ENCODE measurements at regions not wholly inside any gene's neighbourhood (a gene's known extent, or its start where the extent isn't known, plus 50 kb on each side); places are given as distances from the start of the nearest gene placed in this dataset.

DNA sequence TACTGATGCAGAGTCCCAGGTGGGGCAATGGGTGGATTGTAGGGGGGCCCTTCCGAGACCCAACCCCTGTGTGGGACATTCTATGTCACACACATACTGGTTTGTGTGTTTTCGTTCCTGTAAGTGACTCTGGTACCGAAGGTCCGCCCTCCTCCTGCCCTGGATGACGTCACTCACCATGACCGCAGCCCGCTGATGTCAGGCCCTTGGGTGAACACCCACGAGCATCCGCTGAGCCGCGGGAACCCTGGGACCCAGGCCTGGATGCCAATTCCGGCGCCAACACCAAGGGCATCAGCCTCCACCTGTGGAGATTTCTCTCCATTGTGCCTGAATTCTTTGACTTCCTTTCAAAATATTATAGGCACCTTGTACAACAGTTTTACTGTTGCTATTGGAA, 184.3 kb downstream of the MTRR start:
- TF ChIP-seq, protein P1, sequence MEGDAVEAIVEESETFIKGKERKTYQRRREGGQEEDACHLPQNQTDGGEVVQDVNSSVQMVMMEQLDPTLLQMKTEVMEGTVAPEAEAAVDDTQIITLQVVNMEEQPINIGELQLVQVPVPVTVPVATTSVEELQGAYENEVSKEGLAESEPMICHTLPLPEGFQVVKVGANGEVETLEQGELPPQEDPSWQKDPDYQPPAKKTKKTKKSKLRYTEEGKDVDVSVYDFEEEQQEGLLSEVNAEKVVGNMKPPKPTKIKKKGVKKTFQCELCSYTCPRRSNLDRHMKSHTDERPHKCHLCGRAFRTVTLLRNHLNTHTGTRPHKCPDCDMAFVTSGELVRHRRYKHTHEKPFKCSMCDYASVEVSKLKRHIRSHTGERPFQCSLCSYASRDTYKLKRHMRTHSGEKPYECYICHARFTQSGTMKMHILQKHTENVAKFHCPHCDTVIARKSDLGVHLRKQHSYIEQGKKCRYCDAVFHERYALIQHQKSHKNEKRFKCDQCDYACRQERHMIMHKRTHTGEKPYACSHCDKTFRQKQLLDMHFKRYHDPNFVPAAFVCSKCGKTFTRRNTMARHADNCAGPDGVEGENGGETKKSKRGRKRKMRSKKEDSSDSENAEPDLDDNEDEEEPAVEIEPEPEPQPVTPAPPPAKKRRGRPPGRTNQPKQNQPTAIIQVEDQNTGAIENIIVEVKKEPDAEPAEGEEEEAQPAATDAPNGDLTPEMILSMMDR (conservative IDR thresholded peaks at IDR 0.05 in 1 of 2, IDR thresholded peaks at IDR 0.05 in 1 of 2; ENCODE audit: low read depth in 1 of 2, low read length in 2 of 2) = no peak
- TF ChIP-seq EZH2 (IDR thresholded peaks at IDR 0.05; ENCODE audit: low read length, missing control alignments) = no peak

All from fibroblast of lung (primary cell).